ENCODE measurements at regions not wholly inside any gene's neighbourhood (a gene's known extent, or its start where the extent isn't known, plus 50 kb on each side); places are given as distances from the start of the nearest gene placed in this dataset.

GRCh38 chr5:13477118-13477737 is 467.3 kb downstream of the DNAH5 start:
- no peak for DNase-seq (ENCODE audit: low read depth)

- no peak for DNase-seq (ENCODE audit: low read depth)
These were observed 471.6 kb downstream of the DNAH5 start for GRCh38 chr5:13472842-13473241.

GRCh38 chr5:13470975-13471374 is 473.5 kb downstream of the DNAH5 start:
- DNase-seq (ENCODE audit: low read depth), result no peak

GRCh38 chr5:13470263-13470662 is 474.2 kb downstream of the DNAH5 start:
- no peak for DNase-seq (ENCODE audit: low read depth)

GRCh38 chr5:13464532-13465193 is 479.8 kb downstream of the DNAH5 start:
- DNase-seq (ENCODE audit: low read depth), result no peak

GRCh38 chr5:13460587-13460986 is 483.9 kb downstream of the DNAH5 start:
- no peak for DNase-seq (ENCODE audit: low read depth)

GRCh38 chr5:13454050-13454449 is 490.4 kb downstream of the DNAH5 start:
- no peak for DNase-seq (ENCODE audit: low read depth)

- DNase-seq (ENCODE audit: low read depth), result no peak
These were observed 495.6 kb downstream of the DNAH5 start for GRCh38 chr5:13448843-13449242.

GRCh38 chr5:13439430-13439829 is 505.1 kb downstream of the DNAH5 start:
- DNase-seq (ENCODE audit: low read depth), result no peak

- no peak for DNase-seq (ENCODE audit: low read depth)
These were observed 516.5 kb downstream of the DNAH5 start for GRCh38 chr5:13427827-13428557.

- DNase-seq (ENCODE audit: low read depth), result no peak
These were observed 532.4 kb downstream of the DNAH5 start for GRCh38 chr5:13412040-13412595.

- no peak for DNase-seq (ENCODE audit: low read depth)
These were observed 535.9 kb downstream of the DNAH5 start for GRCh38 chr5:13408616-13409015.

GRCh38 chr5:13403351-13403750 is 541.1 kb downstream of the DNAH5 start:
- no peak for DNase-seq (ENCODE audit: low read depth)

GRCh38 chr5:13385066-13385465 is 559.4 kb downstream of the DNAH5 start:
- DNase-seq (ENCODE audit: low read depth), result no peak

GRCh38 chr5:13382232-13382631 is 562.3 kb downstream of the DNAH5 start:
- DNase-seq (ENCODE audit: low read depth), result no peak

- DNase-seq (ENCODE audit: low read depth), result peak; percentile 10
These were observed 566.4 kb downstream of the DNAH5 start for GRCh38 chr5:13378091-13378490.

- no peak for DNase-seq (ENCODE audit: low read depth)
These were observed 585.1 kb downstream of the DNAH5 start for GRCh38 chr5:13359344-13359743.

GRCh38 chr5:13358342-13358741 is 586.1 kb downstream of the DNAH5 start:
- no peak for DNase-seq (ENCODE audit: low read depth)

GRCh38 chr5:13357929-13358328 is 586.6 kb downstream of the DNAH5 start:
- DNase-seq (ENCODE audit: low read depth), result no peak

- no peak for DNase-seq (ENCODE audit: low read depth)
These were observed 588.3 kb downstream of the DNAH5 start for GRCh38 chr5:13356226-13356625.

- DNase-seq (ENCODE audit: low read depth), result no peak
These were observed 589.9 kb downstream of the DNAH5 start for GRCh38 chr5:13354611-13355010.

GRCh38 chr5:13350767-13351166 is 593.7 kb downstream of the DNAH5 start:
- no peak for DNase-seq (ENCODE audit: low read depth)

- no peak for DNase-seq (ENCODE audit: low read depth)
These were observed 595.9 kb downstream of the DNAH5 start for GRCh38 chr5:13348568-13348967.
